GM12878 (cell line): ENCODE measurements at regions not wholly inside any gene's neighbourhood (a gene's known extent, or its start where the extent isn't known, plus 50 kb on each side); places are given as distances from the start of the nearest gene placed in this dataset.
"Not testable (repeated sequence)": the region's sequence is repeated elsewhere in the genome, so short reads cannot be mapped to it uniquely, and the experiment has no call there.

Experiments used
- ATAC-seq: fragments of 200-7000 bp; cut with Tn5 transposase; 3 replicates; pipeline ENCODE4 v1.9.1; 2020; ENCODE audit warnings: mild to moderate bottlenecking, moderate library complexity
- BruUV-seq: library from RNA; stranded (reverse); fragments of 400-500 nt; replicated peaks from 2 replicates; lab custom pipeline; 2021; lab: Mats Ljungman, UMichigan
- CTCF ChIA-PET: fragments of 300-600 bp; sonication (Branson Sonifier 250); formaldehyde crosslinking; extraction: SDS; loops from one replicate; lab custom pipeline; 2021; ENCODE audit warnings: inconsistent platforms; lab: Yijun Ruan, JAX
- POLR2A ChIA-PET: fragments of 350-600 bp; formaldehyde crosslinking; extraction: SDS; loops from one replicate; lab custom pipeline; 2021; ENCODE audit warnings: inconsistent platforms; lab: Charles Lee
- RAD21 ChIA-PET: fragments of 300-600 bp; sonication (Branson Sonifier 250); formaldehyde crosslinking; loops from one replicate; lab custom pipeline; 2023; ENCODE audit warnings: antibody characterized with exemption; ENCODE audit not compliant: unreplicated experiment; lab: Charles Lee
- SMC1A ChIA-PET: fragments of 300-600 bp; sonication (Branson Sonifier 250); formaldehyde crosslinking; loops from one replicate; lab custom pipeline; 2023; ENCODE audit not compliant: unreplicated experiment, uncharacterized antibody; lab: Charles Lee
- DNase-seq: peaks from one replicate; pipeline ENCODE4 v3.0.0-alpha.2; 2011; ENCODE audit warnings: low read depth, low spot score
- FAIRE-seq: peaks from 3 replicates; lab custom pipeline; 2011; peaks lifted over from hg19 to GRCh38; lab: Jason Lieb, UNC
- H2AFZ ChIP-seq: 2 replicates; pipeline ENCODE4 v1.6.0; 2011; ENCODE audit warnings: low read depth, low read length, control low read depth; ENCODE audit not compliant: control insufficient read depth
- H3K27ac ChIP-seq: 2 replicates; pipeline ENCODE4 v1.5.1; 2011; ENCODE audit warnings: control low read depth; ENCODE audit not compliant: control insufficient read depth, insufficient read depth
- H3K27me3 ChIP-seq, 2 experiments: replicated peaks in 1 of 2; 2 replicates each; pipeline versions ENCODE4 v1.6.0 to v1.6.1; 2011; ENCODE audit warnings: low read length in 1 of 2; ENCODE audit not compliant: control insufficient read depth in 2 of 2, insufficient read depth in 2 of 2
- H3K36me3 ChIP-seq, 2 experiments: 2 replicates each; pipeline ENCODE4 v1.5.1; 2011; ENCODE audit warnings: low read length in 1 of 2; ENCODE audit not compliant: control insufficient read depth in 2 of 2, insufficient read depth in 2 of 2
- H3K4me1 ChIP-seq: 2 replicates; pipeline ENCODE4 v1.6.1; 2011; ENCODE audit warnings: mild to moderate bottlenecking, low read length, moderate library complexity, mixed read lengths; ENCODE audit not compliant: control insufficient read depth, insufficient read depth
- H3K4me2 ChIP-seq: 2 replicates; pipeline ENCODE4 v1.6.0; 2011; ENCODE audit warnings: control low read depth; ENCODE audit not compliant: control insufficient read depth, insufficient read depth
- H3K4me3 ChIP-seq: fragments of 200-600 bp; sonication (generic); 2 replicates; pipeline ENCODE4 v1.5.1; 2016
- H3K79me2 ChIP-seq: 2 replicates; pipeline ENCODE4 v1.6.0; 2011; ENCODE audit warnings: low read length; ENCODE audit not compliant: control insufficient read depth, insufficient read depth
- H3K9ac ChIP-seq: 2 replicates; pipeline ENCODE4 v1.8.0; 2011; ENCODE audit warnings: low read length, control low read depth, mixed read lengths; ENCODE audit not compliant: control insufficient read depth, insufficient read depth
- H3K9me3 ChIP-seq: replicated peaks from 3 replicates; pipeline ENCODE4 v1.5.1; 2011; ENCODE audit warnings: mild to moderate bottlenecking, low read length; ENCODE audit not compliant: control insufficient read depth, insufficient read depth
- H4K20me1 ChIP-seq: 2 replicates; pipeline ENCODE4 v1.6.0; 2011; ENCODE audit not compliant: control insufficient read depth, insufficient read depth
- BACH1 ChIP-seq: fragments of 450-650 bp; IDR thresholded peaks from 2 replicates; pipeline ENCODE4 v1.6.1; 2017; ENCODE audit warnings: mild to moderate bottlenecking, borderline replicate concordance
- BRCA1 ChIP-seq: IDR thresholded peaks from 2 replicates; pipeline ENCODE4 v1.6.1; 2011; ENCODE audit warnings: low read depth, low read length, improper control_type of control experiment
- HDAC6 ChIP-seq: fragments of 200-600 bp; sonication (generic); IDR thresholded peaks from one replicate; pipeline ENCODE4 v1.8.0; 2017; ENCODE audit warnings: antibody characterized with exemption; ENCODE audit not compliant: unreplicated experiment
- POLR2AphosphoS5 ChIP-seq: IDR thresholded peaks from 2 replicates; pipeline ENCODE4 v1.6.1; 2011; ENCODE audit warnings: mild to moderate bottlenecking, low read length, inconsistent platforms
- SPI1 ChIP-seq: IDR thresholded peaks from 2 replicates; pipeline ENCODE4 v1.6.1; 2011; ENCODE audit warnings: low read depth, mild to moderate bottlenecking, low read length, moderate library complexity, borderline replicate concordance; ENCODE audit not compliant: insufficient read depth
- TCF3 ChIP-seq: IDR thresholded peaks from 2 replicates; pipeline ENCODE4 v1.6.1; 2012; ENCODE audit warnings: low read depth, mild to moderate bottlenecking, low read length, borderline replicate concordance; ENCODE audit not compliant: insufficient read depth
- TCF7 ChIP-seq: IDR thresholded peaks from 2 replicates; pipeline ENCODE4 v1.6.1; 2014; ENCODE audit warnings: antibody characterized with exemption, borderline replicate concordance
- ZZZ3 ChIP-seq: IDR thresholded peaks from 2 replicates; pipeline ENCODE4 v1.6.1; 2011; ENCODE audit warnings: low read depth; ENCODE audit not compliant: control insufficient read depth, insufficient read length
- WGBS: methylation state at CpG from one replicate; pipeline ENCODE4 v1.1.6; 2016; ENCODE audit warnings: low lambda C conversion rate; ENCODE audit not compliant: insufficient replicate concordance, insufficient coverage; ENCODE audit errors: missing lambda C conversion rate; 5-methylcytosine and 5-hydroxymethylcytosine counted together
- in situ Hi-C: fragments of 300-500 bp; cut with MboI; formaldehyde crosslinking; loops from 9 replicates; pipeline ENCODE4 v1.14.3; 2018; ENCODE audit warnings: mixed read lengths
- intact Hi-C: fragments of 100-400 bp; cut with micrococcal nuclease; formaldehyde crosslinking; loops from one replicate; pipeline ENCODE4 v1.14.2; 2022; ENCODE audit not compliant: unreplicated experiment
- TF ChIP-seq, protein P1 (sequence below): IDR thresholded peaks from 2 replicates; pipeline ENCODE4 v1.6.1; 2012; ENCODE audit warnings: mild to moderate bottlenecking, low read depth, low read length
- TF ChIP-seq, protein P2 (sequence below): fragments of 450-650 bp; IDR thresholded peaks from 2 replicates; pipeline ENCODE4 v1.6.1; 2017; ENCODE audit warnings: mild to moderate bottlenecking

DNA sequence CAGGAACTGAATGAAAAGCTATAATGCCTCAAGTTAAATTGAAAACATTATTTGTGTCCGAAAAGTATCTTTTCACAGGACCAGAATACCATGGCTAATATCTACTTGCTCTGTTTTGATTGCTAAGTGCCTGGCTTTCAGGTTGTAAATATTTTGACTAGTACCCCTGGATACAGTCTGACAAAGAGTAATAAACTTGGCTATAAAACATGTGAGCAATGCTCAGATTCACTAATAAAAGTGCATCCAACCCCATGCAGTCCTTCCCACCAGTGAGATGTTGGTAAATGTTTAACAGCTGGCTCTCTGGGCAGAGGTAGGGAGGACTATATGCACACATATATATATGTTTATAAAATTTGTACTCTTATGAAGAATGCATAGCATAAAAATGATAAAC lies 281.8 kb upstream of the TGFBR2 start:
- H3K4me3 ChIP-seq = no peak overlapping the region
- H3K9ac ChIP-seq = no peak overlapping the region
- ChIA-PET RAD21 (no interaction called here), CTCF (no interaction called here)
- no TSS peak for BruUV-seq
- H3K27me3 ChIP-seq = no peaks in the 10 kb centered on the region
- no peak for ATAC-seq
- no peaks in the 10 kb centered on the region for H4K20me1 ChIP-seq
- H3K79me2 ChIP-seq = no peaks in the 10 kb centered on the region
- no peaks in the 10 kb centered on the region for H3K9me3 ChIP-seq
- no peak for FAIRE-seq
- H3K36me3 ChIP-seq = no peaks in the 10 kb centered on the region
- H2AFZ ChIP-seq = no peak overlapping the region
- in situ Hi-C loops (no loop called here), intact Hi-C loops (no loop called here)
- TF ChIP-seq TCF3 = no peak
- TF ChIP-seq TCF7 = no peak
- TF ChIP-seq HDAC6 = no peak
- TF ChIP-seq, protein P1, sequence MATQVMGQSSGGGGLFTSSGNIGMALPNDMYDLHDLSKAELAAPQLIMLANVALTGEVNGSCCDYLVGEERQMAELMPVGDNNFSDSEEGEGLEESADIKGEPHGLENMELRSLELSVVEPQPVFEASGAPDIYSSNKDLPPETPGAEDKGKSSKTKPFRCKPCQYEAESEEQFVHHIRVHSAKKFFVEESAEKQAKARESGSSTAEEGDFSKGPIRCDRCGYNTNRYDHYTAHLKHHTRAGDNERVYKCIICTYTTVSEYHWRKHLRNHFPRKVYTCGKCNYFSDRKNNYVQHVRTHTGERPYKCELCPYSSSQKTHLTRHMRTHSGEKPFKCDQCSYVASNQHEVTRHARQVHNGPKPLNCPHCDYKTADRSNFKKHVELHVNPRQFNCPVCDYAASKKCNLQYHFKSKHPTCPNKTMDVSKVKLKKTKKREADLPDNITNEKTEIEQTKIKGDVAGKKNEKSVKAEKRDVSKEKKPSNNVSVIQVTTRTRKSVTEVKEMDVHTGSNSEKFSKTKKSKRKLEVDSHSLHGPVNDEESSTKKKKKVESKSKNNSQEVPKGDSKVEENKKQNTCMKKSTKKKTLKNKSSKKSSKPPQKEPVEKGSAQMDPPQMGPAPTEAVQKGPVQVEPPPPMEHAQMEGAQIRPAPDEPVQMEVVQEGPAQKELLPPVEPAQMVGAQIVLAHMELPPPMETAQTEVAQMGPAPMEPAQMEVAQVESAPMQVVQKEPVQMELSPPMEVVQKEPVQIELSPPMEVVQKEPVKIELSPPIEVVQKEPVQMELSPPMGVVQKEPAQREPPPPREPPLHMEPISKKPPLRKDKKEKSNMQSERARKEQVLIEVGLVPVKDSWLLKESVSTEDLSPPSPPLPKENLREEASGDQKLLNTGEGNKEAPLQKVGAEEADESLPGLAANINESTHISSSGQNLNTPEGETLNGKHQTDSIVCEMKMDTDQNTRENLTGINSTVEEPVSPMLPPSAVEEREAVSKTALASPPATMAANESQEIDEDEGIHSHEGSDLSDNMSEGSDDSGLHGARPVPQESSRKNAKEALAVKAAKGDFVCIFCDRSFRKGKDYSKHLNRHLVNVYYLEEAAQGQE = no peak
- TF ChIP-seq, protein P2, sequence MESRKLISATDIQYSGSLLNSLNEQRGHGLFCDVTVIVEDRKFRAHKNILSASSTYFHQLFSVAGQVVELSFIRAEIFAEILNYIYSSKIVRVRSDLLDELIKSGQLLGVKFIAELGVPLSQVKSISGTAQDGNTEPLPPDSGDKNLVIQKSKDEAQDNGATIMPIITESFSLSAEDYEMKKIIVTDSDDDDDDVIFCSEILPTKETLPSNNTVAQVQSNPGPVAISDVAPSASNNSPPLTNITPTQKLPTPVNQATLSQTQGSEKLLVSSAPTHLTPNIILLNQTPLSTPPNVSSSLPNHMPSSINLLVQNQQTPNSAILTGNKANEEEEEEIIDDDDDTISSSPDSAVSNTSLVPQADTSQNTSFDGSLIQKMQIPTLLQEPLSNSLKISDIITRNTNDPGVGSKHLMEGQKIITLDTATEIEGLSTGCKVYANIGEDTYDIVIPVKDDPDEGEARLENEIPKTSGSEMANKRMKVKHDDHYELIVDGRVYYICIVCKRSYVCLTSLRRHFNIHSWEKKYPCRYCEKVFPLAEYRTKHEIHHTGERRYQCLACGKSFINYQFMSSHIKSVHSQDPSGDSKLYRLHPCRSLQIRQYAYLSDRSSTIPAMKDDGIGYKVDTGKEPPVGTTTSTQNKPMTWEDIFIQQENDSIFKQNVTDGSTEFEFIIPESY = no peak
- TF ChIP-seq SPI1 = no peak
- TF ChIP-seq POLR2AphosphoS5 = no peak
- TF ChIP-seq BRCA1 = no peak
- TF ChIP-seq ZZZ3 = no peak
- no peak for TF ChIP-seq BACH1
- TF ChIP-seq, all 136 proteins: peak for 0
- Histone ChIP-seq H3K4me2 (no peak overlapping the region), H3K4me1 (no peaks in the 10 kb centered on the region), H3K27ac (no peak overlapping the region)
- 39% methylated on average over 1 of the region's 1 CpG for WGBS
- DNase-seq = no peak
- ChIA-PET SMC1A (interaction anchor here (0.5 to 1.3 kb wide), 3 partner anchors 9 to 370 kb away, joined by 3 read pairs; no protein-coding TSS in a partner anchor), POLR2A (no interaction called here)

DNA sequence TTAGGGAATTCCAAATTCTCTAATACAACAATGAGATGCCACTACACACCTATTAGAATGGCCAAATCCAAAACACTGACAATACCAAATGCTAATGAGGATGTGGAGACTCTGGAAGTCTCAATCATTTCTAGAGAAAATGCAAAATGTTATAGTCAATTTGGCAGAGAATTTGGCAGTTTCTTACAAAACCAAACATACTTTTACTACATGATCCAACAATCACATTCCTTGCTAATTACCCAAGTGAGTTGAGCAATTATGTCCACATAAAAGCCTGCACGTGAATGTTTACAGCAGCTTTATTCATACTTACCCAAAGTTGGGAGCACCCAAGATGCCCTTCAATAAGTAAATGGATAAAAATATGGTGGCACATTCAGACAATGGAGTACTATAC lies 278.4 kb upstream of the TGFBR2 start:
- DNase-seq, H3K4me2 ChIP-seq, H2AFZ ChIP-seq, POLR2A ChIA-PET, intact Hi-C loops, ATAC-seq, H3K27ac ChIP-seq, H3K9me3 ChIP-seq, CTCF ChIA-PET, H4K20me1 ChIP-seq, H3K4me1 ChIP-seq, H3K4me3 ChIP-seq, RAD21 ChIA-PET, H3K9ac ChIP-seq, H3K27me3 ChIP-seq, SMC1A ChIA-PET, H3K79me2 ChIP-seq, BruUV-seq, H3K36me3 ChIP-seq, in situ Hi-C loops: not testable (repeated sequence)
- 33% methylated on average over 1 of the region's 1 CpG for WGBS
- FAIRE-seq = peak; percentile 35
